Esophagus (tissue), 2 donors: ENCODE measurements at regions not wholly inside any gene's neighbourhood (a gene's known extent, or its start where the extent isn't known, plus 50 kb on each side); places are given as distances from the start of the nearest gene placed in this dataset.

Experiments used
- H3K27ac ChIP-seq, 2 donors: one replicate each; pipeline ENCODE4 v1.5.1; 2013; ENCODE audit warnings: low read depth in 2 of 2, mild to moderate bottlenecking in 2 of 2, inconsistent platforms in 1 of 2, low read length in 1 of 2, moderate library complexity in 1 of 2
- H3K27me3 ChIP-seq, 2 donors: one replicate each; pipeline ENCODE4 v1.6.1; 2013; ENCODE audit warnings: low read length in 2 of 2, control low read depth in 1 of 2, mild to moderate bottlenecking in 1 of 2; ENCODE audit not compliant: insufficient read depth in 2 of 2, control insufficient read depth in 1 of 2
- H3K36me3 ChIP-seq, 2 donors: one replicate each; pipeline ENCODE4 v1.6.1; 2013; ENCODE audit warnings: low read length in 1 of 2; ENCODE audit not compliant: control insufficient read depth in 2 of 2, insufficient read depth in 2 of 2
- H3K4me1 ChIP-seq, 2 donors: one replicate each; pipeline ENCODE4 v1.6.1; 2013; ENCODE audit warnings: low read length in 1 of 2; ENCODE audit not compliant: control insufficient read depth in 2 of 2, insufficient read depth in 2 of 2
- H3K4me3 ChIP-seq, 2 donors: one replicate each; pipeline ENCODE4 v1.5.1; 2013; ENCODE audit warnings: low read length in 2 of 2, mild to moderate bottlenecking in 2 of 2, low read depth in 1 of 2, moderate library complexity in 1 of 2
- H3K9me3 ChIP-seq, 2 donors: one replicate each; pipeline ENCODE4 v1.6.1; 2013; ENCODE audit warnings: mild to moderate bottlenecking in 2 of 2, low read depth in 1 of 2, low read length in 1 of 2, moderate library complexity in 1 of 2; ENCODE audit not compliant: control insufficient read depth in 2 of 2, insufficient read depth in 1 of 2
- WGBS, 2 donors: extraction: QIAGEN DNeasy Blood & Tissue Kit; methylation state at CpG; one replicate each; pipeline ENCODE4 v1.1.7; 2013; 5-methylcytosine and 5-hydroxymethylcytosine counted together
- donor health status: healthy with polysubstance abuse.
- donor health status: Bipolar disorder and iron deficiency.

DNA sequence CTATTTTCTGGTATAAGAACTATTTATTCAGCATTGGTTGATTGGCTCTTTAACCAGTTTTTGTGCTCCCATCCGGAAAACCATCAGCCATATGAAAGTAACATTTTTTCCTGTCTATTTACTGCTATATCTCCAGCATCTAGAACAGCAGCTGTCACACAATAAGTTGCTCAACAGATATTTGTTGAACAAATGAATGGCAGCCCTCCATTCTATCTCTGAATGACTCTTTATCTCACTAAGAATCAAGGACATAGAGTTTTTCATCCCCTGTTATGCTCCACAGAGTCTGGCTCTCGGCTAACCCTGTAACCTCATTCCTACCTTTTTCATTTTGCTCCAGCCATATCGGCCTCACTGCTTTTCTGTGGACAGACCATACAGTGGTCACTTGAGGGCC lies 145.5 kb downstream of the SLITRK6 start:
- 89% methylated on average over 3 of the region's 3 CpGs for WGBS, 2 donors

DNA sequence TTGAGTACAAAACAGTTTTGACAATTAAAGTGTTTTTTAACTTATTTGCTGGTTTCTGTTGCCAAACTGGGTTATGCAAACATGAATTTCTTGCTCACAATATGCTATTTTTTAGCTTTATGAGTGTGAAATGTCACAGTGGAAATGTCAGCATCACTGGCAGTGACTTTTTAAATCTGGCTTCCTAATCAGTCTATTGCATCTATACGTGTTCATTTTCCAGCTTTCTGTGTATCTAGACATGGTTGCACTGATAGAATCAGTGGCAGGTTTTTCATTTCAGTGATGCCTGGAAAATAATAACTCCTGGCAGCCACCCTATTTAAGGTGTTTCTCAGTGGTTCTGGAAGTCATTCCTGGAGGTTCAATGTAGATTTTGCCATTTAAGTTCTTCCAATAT lies 146.7 kb downstream of the SLITRK6 start:
- Histone ChIP-seq H3K4me1 (peaks cover 0 to 2% of the 10 kb centered on the region in 2 donors), H3K27ac (no peak overlapping the region), H3K4me3 (no peak overlapping the region), H3K36me3 (no peaks in the 10 kb centered on the region), H3K27me3 (no peaks in the 10 kb centered on the region), H3K9me3 (no peaks in the 10 kb centered on the region)
- 74 to 88% methylated on average over 1 of the region's 1 CpG for WGBS, 2 donors

More for the DNA sequence above, 145.5 kb downstream of the SLITRK6 start:
- H3K27ac ChIP-seq: no peak overlapping the region
- no peaks in the 10 kb centered on the region for H3K36me3 ChIP-seq
- H3K4me1 ChIP-seq: peaks cover 0 to 2% of the 10 kb centered on the region in 2 donors
- H3K27me3 ChIP-seq: no peaks in the 10 kb centered on the region
- H3K4me3 ChIP-seq: no peak overlapping the region
- no peaks in the 10 kb centered on the region for H3K9me3 ChIP-seq

DNA sequence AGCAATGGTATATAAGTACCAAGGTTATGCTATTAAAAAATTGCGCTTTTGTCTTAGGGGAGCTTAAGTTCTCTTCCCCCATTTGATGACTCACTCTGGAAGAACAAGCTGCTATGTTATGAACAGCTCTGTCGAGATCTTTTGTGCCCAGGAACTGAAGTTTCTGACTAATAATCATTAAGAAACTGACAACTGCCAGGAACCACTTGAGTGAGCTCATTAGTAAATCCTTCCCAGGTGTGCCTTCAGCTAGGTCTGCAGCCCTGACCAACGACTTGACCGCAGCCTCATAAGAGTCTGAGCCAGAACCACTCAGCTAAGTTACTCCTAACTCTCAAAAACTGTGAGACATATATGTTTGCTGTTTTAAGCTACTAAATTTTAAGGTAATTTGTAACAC lies 147.8 kb downstream of the SLITRK6 start:
- no peak overlapping the region for H3K4me3 ChIP-seq
- peaks cover 0 to 2% of the 10 kb centered on the region in 2 donors for H3K4me1 ChIP-seq
- H3K9me3 ChIP-seq: no peaks in the 10 kb centered on the region
- 56 to 67% methylated on average over 4 of the region's 4 CpGs for WGBS, 2 donors
- no peaks in the 10 kb centered on the region for H3K36me3 ChIP-seq
- H3K27ac ChIP-seq: no peak overlapping the region
- H3K27me3 ChIP-seq: no peaks in the 10 kb centered on the region

- Histone ChIP-seq H3K4me3 (no peak overlapping the region), H3K27ac (peak overlapping the region in 1 of 2 donors; percentile 1), H3K4me1 (peaks cover 0 to 2% of the 10 kb centered on the region in 2 donors), H3K27me3 (no peaks in the 10 kb centered on the region), H3K9me3 (no peaks in the 10 kb centered on the region), H3K36me3 (no peaks in the 10 kb centered on the region)
- WGBS, 2 donors: 98% methylated on average over 2 of the region's 2 CpGs
Measured at GRCh38 chr13:85650613-85651012, 148.6 kb downstream of the SLITRK6 start.

DNA sequence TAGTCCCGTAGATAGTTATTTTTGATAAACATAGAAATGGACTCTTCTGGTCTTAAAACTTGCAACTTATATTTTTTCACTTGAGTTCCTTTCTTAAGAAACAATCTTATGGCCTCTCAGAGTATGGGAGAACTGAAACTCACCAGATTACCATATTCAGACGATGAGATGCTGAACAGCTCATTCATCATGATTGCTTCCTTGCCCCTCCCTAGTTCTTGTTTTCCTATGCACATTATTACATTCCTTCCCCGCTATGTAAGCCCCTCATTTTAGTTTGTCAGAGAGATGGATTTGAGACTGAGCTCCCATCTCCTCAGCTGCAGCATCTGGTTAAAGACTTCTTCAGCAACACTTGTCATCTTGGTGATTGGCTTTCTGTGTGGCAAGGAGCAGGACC lies 158.5 kb downstream of the SLITRK6 start:
- Histone ChIP-seq H3K4me1 (no peaks in the 10 kb centered on the region), H3K36me3 (no peaks in the 10 kb centered on the region), H3K27me3 (no peaks in the 10 kb centered on the region), H3K27ac (no peak overlapping the region), H3K4me3 (no peak overlapping the region), H3K9me3 (peaks cover 0 to 2% of the 10 kb centered on the region in 2 donors)
- WGBS, 2 donors: 80 to 91% methylated on average over 3 of the region's 3 CpGs

- Histone ChIP-seq H3K27me3 (no peaks in the 10 kb centered on the region), H3K9me3 (peaks cover 0 to 2% of the 10 kb centered on the region in 2 donors), H3K27ac (no peak overlapping the region), H3K36me3 (no peaks in the 10 kb centered on the region), H3K4me3 (no peak overlapping the region), H3K4me1 (no peaks in the 10 kb centered on the region)
- 79 to 84% methylated on average over 12 of the region's 12 CpGs for WGBS, 2 donors
Measured at GRCh38 chr13:85638815-85639393, 160.3 kb downstream of the SLITRK6 start.

DNA sequence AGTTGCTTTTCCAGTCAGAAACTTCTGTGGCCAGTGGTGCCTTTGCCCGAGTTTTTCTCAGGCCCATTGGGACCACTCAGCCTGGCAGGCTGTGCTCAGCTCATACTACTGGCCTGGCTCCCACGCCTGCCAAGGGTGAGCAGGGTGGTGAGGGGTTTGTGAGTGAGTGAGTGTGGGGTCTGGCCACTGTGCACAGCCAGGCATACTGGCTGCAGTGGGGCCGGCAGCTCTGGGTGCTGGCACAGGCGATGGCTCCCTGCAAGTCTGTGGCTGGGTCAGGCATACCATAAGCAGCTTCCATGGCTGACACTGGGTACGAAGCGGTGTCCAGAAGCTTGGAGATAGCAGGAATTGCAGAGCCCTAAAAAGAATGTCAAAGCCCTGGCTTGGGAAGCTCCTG lies 161.0 kb downstream of the SLITRK6 start:
- no peak overlapping the region for H3K4me3 ChIP-seq
- no peaks in the 10 kb centered on the region for H3K36me3 ChIP-seq
- H3K27ac ChIP-seq: no peak overlapping the region
- H3K4me1 ChIP-seq: no peaks in the 10 kb centered on the region
- 90 to 92% methylated on average over 6 of the region's 6 CpGs for WGBS, 2 donors
- peaks cover 0 to 2% of the 10 kb centered on the region in 2 donors for H3K9me3 ChIP-seq
- no peaks in the 10 kb centered on the region for H3K27me3 ChIP-seq

DNA sequence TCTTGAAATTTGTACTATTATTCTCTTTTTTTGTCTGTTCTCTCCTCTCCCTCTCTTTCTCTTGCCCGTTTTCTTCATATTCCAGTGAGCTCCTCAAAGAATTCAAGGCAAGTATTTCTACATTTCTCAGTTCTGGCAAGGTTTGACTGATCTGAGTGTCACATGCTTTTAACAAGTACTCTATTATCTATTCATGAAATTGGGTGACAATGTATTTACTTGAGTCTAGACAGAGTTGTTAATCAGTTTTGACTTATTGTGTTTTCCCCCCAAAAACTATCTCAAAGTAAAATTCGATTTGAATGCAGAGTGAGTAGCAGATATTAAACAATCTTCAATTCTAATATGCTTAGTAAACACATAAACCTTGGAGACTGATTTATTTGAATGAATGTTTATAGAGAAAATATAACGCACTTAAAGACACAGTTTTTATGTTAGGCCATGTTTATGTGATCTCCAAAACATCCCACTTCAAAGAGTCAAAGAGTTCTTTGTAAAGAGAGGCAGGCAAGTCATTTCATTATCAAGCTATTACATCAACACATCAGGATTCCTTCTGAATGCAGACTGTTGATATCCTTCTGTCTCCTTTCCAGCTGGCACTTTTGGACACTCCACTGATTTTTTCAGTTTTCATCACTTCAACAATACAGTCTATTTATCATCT lies 166.6 kb downstream of the SLITRK6 start:
- Histone ChIP-seq H3K4me3 (no peak overlapping the region), H3K27me3 (no peaks in the 10 kb centered on the region), H3K9me3 (no peaks in the 10 kb centered on the region), H3K4me1 (no peaks in the 10 kb centered on the region), H3K27ac (no peak overlapping the region), H3K36me3 (no peaks in the 10 kb centered on the region)
- 47 to 56% methylated on average over 3 of the region's 3 CpGs for WGBS, 2 donors

DNA sequence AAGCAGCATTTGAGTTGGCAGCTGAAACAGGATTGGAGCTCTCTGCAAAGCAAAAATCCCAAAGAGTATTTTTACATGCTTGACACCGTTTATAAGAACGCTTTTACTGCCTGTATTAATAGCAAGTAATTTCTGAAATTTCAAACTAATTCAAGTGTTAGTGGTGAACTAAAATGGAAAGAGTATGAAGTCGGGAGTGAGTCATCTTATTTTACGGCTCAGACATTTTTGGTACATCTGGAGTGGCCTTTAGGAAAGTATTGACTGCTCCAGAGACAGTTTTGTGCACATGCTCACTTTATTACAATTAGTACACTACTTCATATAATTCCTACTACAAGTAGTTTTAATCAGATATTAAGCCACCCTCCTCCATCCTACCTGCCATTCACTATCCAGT lies 167.4 kb downstream of the SLITRK6 start:
- WGBS, 2 donors: 71 to 84% methylated on average over 4 of the region's 4 CpGs
- no peak overlapping the region for H3K4me3 ChIP-seq
- H3K36me3 ChIP-seq: no peaks in the 10 kb centered on the region
- no peaks in the 10 kb centered on the region for H3K27me3 ChIP-seq
- no peak overlapping the region for H3K27ac ChIP-seq
- no peaks in the 10 kb centered on the region for H3K9me3 ChIP-seq
- H3K4me1 ChIP-seq: no peaks in the 10 kb centered on the region

DNA sequence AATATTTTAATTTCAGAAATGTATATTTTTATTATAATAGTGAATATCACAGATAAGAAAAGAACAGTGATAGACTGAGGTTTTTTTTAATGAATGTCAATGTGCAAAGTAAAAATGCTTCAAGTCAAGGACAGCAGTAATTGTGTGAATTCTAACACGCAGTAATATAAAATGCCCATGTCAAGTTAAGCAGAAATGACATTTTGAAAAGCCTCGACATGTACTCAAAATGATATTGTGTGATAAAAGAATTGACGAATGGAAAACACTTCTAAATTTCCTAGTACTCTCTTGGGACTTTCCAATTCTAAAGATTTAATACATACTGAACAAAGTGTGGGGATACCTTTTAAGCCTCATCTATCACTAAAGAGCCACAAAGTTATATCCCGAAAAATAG lies 172.6 kb downstream of the SLITRK6 start:
- H3K27ac ChIP-seq: no peak overlapping the region
- H3K4me1 ChIP-seq: no peaks in the 10 kb centered on the region
- no peaks in the 10 kb centered on the region for H3K36me3 ChIP-seq
- 86 to 93% methylated on average over 4 of the region's 4 CpGs for WGBS, 2 donors
- no peaks in the 10 kb centered on the region for H3K9me3 ChIP-seq
- no peaks in the 10 kb centered on the region for H3K27me3 ChIP-seq
- H3K4me3 ChIP-seq: no peak overlapping the region
